Right lobe of liver (tissue), 4 donors: ENCODE measurements at regions not wholly inside any gene's neighbourhood (a gene's known extent, or its start where the extent isn't known, plus 50 kb on each side); places are given as distances from the start of the nearest gene placed in this dataset.
"Not testable (repeated sequence)": the region's sequence is repeated elsewhere in the genome, so short reads cannot be mapped to it uniquely, and the experiment has no call there.

Source experiments
- POLR2A ChIP-seq: fragments of 450-650 bp; IDR thresholded peaks from one replicate; pipeline ENCODE4 v1.6.1; 2017; ENCODE audit warnings: antibody characterized with exemption, mild to moderate bottlenecking
- TF ChIP-seq, protein P1 (sequence below), 4 donors: fragments of 200-600 bp in 3 of 4; fragments of 450-650 bp in 1 of 4; IDR thresholded peaks; one replicate each; pipeline versions ENCODE4 v1.5.1 to v1.8.0; 2016 to 2022; ENCODE audit warnings: antibody characterized with exemption in 4 of 4, mild to moderate bottlenecking in 2 of 4
- donor health status: DM: no; HTN: no; CAD: no.
- donor health status: DM: no; HTN: no; CAD: no.
- donor health status: DM: no; HTN: yes; CAD: no.

DNA sequence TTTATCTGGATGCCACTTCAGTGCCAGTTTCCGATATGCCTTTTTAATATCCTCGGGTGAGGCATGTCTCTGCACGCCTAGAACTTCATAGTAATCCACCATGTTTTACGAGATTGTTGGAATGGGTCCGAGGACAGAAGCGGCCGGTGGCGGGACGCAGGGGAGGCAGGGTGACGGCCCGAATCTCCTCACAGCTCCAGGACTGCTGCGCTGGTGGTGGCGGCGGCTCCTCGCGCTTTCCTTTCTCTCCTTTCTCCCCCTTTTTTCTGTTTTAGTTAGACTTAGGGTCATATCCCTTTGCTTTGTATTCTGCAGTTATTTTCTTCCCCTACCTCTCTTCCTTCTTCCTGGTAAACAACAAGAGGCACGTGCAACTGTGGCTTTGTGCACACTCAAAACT, 645.8 kb downstream of the ETS1 start:
- not testable (repeated sequence) for TF ChIP-seq POLR2A
- TF ChIP-seq, protein P1, sequence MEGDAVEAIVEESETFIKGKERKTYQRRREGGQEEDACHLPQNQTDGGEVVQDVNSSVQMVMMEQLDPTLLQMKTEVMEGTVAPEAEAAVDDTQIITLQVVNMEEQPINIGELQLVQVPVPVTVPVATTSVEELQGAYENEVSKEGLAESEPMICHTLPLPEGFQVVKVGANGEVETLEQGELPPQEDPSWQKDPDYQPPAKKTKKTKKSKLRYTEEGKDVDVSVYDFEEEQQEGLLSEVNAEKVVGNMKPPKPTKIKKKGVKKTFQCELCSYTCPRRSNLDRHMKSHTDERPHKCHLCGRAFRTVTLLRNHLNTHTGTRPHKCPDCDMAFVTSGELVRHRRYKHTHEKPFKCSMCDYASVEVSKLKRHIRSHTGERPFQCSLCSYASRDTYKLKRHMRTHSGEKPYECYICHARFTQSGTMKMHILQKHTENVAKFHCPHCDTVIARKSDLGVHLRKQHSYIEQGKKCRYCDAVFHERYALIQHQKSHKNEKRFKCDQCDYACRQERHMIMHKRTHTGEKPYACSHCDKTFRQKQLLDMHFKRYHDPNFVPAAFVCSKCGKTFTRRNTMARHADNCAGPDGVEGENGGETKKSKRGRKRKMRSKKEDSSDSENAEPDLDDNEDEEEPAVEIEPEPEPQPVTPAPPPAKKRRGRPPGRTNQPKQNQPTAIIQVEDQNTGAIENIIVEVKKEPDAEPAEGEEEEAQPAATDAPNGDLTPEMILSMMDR (IDR thresholded peaks at IDR 0.05), result not testable (repeated sequence)
